Natural killer cell (primary cell): ENCODE measurements at regions not wholly inside any gene's neighbourhood (a gene's known extent, or its start where the extent isn't known, plus 50 kb on each side); places are given as distances from the start of the nearest gene placed in this dataset.

Source experiments
- ATAC-seq, 3 donors: fragments of 150-1000 bp in 2 of 3; fragments of 200-7000 bp in 1 of 3; cut with Tn5 transposase; 1 replicate in 1 of 3; 2 replicates in 2 of 3; pipeline ENCODE4 v1.10.0; 2021; ENCODE audit warnings: mild to moderate bottlenecking in 2 of 3, moderate library complexity in 2 of 3
- DNase-seq, 2 donors: peaks; one replicate each; pipeline versions ENCODE4 v3.0.0 to v3.0.0-alpha.2; 2013 to 2021; ENCODE audit warnings: mixed read lengths in 1 of 2
- H3K27ac ChIP-seq: one replicate; pipeline ENCODE4 v1.5.1; 2013; ENCODE audit warnings: mild to moderate bottlenecking, low read length
- H3K27me3 ChIP-seq: one replicate; pipeline ENCODE4 v1.6.1; 2013; ENCODE audit warnings: low read length; ENCODE audit not compliant: control insufficient read depth, insufficient read depth
- H3K36me3 ChIP-seq: one replicate; pipeline ENCODE4 v1.6.1; 2013; ENCODE audit warnings: low read length; ENCODE audit not compliant: control insufficient read depth, insufficient read depth
- H3K4me1 ChIP-seq: one replicate; pipeline ENCODE4 v1.6.1; 2013; ENCODE audit warnings: low read length; ENCODE audit not compliant: control insufficient read depth, insufficient read depth
- H3K4me3 ChIP-seq: one replicate; pipeline ENCODE4 v1.5.1; 2013; ENCODE audit warnings: low read length
- H3K9me3 ChIP-seq: one replicate; pipeline ENCODE4 v1.6.1; 2013; ENCODE audit warnings: low read length; ENCODE audit not compliant: control insufficient read depth, insufficient read depth
- H3K27ac Mint-ChIP-seq, 2 donors: one replicate each; pipeline ENCODE4 v1.8.0; 2022; ENCODE audit warnings: mild to moderate bottlenecking in 2 of 2, mixed read lengths in 2 of 2, moderate library complexity in 1 of 2
- H3K27me3 Mint-ChIP-seq, 2 donors: one replicate each; pipeline ENCODE4 v1.8.0; 2022; ENCODE audit warnings: low read depth in 2 of 2, mixed read lengths in 2 of 2
- H3K36me3 Mint-ChIP-seq: one replicate; pipeline ENCODE4 v1.8.0; 2022; ENCODE audit warnings: mixed read lengths
- H3K4me1 Mint-ChIP-seq, 2 donors: one replicate each; pipeline ENCODE4 v1.8.0; 2022; ENCODE audit warnings: mixed read lengths in 2 of 2
- H3K4me3 Mint-ChIP-seq: one replicate; pipeline ENCODE4 v1.8.0; 2022; ENCODE audit warnings: mild to moderate bottlenecking, moderate library complexity, mixed read lengths
- H3K9me3 Mint-ChIP-seq, 2 donors: one replicate each; pipeline ENCODE4 v1.8.0; 2022; ENCODE audit warnings: mixed read lengths in 2 of 2
- CTCF ChIP-seq: fragments of 200-600 bp; IDR thresholded peaks from one replicate; pipeline ENCODE4 v1.8.0; 2022; ENCODE audit warnings: antibody characterized with exemption
- WGBS: methylation state at CpG from one replicate; pipeline ENCODE4 v1.1.7; 2013; ENCODE audit warnings: missing lambda C conversion rate; ENCODE audit not compliant: insufficient coverage; 5-methylcytosine and 5-hydroxymethylcytosine counted together
- intact Hi-C: fragments of 100-400 bp; cut with micrococcal nuclease; formaldehyde crosslinking; loops from one replicate; pipeline ENCODE4 v1.14.2; 2022

DNA sequence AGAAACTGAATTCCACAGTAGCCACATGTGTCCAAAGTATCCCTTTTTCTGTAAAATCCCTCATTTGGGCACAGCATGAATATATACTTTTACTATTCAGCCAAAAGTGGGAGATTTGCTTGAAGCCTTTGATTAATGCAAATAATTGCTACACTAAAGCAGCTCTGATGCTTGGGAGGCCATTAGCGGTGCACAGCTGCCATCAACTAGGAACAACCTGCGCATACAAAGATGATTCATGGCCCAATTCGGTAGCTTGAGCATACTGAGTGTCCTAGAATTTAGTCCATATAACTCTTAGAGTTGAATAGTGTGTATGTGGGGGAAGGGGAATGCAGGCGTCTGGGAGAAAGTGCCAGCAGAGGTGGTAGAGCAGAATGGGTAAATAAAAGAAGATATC, 277.0 kb upstream of the RMST start:
- Histone ChIP-seq H3K4me3 (no peak overlapping the region), H3K27ac (no peak overlapping the region), H3K36me3 (no peaks in the 10 kb centered on the region), H3K9me3 (no peaks in the 10 kb centered on the region), H3K4me1 (no peaks in the 10 kb centered on the region), H3K27me3 (no peaks in the 10 kb centered on the region)
- H3K27ac Mint-ChIP-seq = no peak overlapping the region
- intact Hi-C loops = no loop called here
- ATAC-seq (no peak), DNase-seq (no peak)
- H3K9me3 Mint-ChIP-seq = peaks cover 0 to 4% of the 10 kb centered on the region in 2 donors
- H3K4me3 Mint-ChIP-seq = no peak overlapping the region
- no peaks in the 10 kb centered on the region for H3K36me3 Mint-ChIP-seq
- peaks cover 0 to 2% of the 10 kb centered on the region in 2 donors for H3K27me3 Mint-ChIP-seq
- TF ChIP-seq CTCF = no peak
- H3K4me1 Mint-ChIP-seq = no peaks in the 10 kb centered on the region
- 89% methylated on average over 4 of the region's 4 CpGs for WGBS

DNA sequence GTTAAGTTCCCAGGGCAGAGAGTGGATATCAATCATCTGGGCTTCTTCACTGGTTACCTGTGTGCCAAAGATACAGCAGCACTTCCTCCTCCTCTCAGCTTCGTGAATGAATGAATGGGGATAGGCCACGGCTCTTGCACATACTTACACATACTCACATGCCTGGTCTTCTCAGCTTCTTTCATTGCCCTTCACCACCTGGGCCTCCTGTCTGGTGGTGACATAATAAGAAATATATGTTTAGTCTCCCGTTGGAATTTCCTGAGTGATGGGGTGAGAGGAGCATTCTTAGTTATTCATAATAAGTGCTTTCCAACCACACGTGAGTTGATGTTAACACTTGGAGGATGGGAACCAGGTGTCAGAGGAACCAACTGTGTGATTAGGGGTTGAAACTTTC, 268.1 kb upstream of the RMST start:
- ATAC-seq = no peak
- 81% methylated on average over 3 of the region's 4 CpGs for WGBS
- H3K27ac Mint-ChIP-seq = no peak overlapping the region

GRCh38 chr12:97200181-97200580, 262.4 kb upstream of the RMST start:
- Histone ChIP-seq H3K27ac (no peak overlapping the region), H3K36me3 (no peaks in the 10 kb centered on the region), H3K9me3 (peaks cover 6% of the 10 kb centered on the region), H3K4me3 (no peak overlapping the region), H3K27me3 (no peaks in the 10 kb centered on the region), H3K4me1 (no peaks in the 10 kb centered on the region)
- no peak for DNase-seq
- no peak overlapping the region for H3K27ac Mint-ChIP-seq
- intact Hi-C loops = no loop called here
- H3K9me3 Mint-ChIP-seq = peaks cover 0 to 6% of the 10 kb centered on the region in 2 donors
- H3K36me3 Mint-ChIP-seq = no peaks in the 10 kb centered on the region
- no peak overlapping the region for H3K4me3 Mint-ChIP-seq
- ATAC-seq = no peak
- no peaks in the 10 kb centered on the region for H3K4me1 Mint-ChIP-seq
- no peaks in the 10 kb centered on the region for H3K27me3 Mint-ChIP-seq
- no peak for TF ChIP-seq CTCF
- WGBS = 82% methylated on average over 5 of the region's 5 CpGs

More for the DNA sequence above, 268.1 kb upstream of the RMST start:
- Mint-ChIP-seq H3K27me3 (peaks cover 0 to 2% of the 10 kb centered on the region in 2 donors), H3K4me1 (no peaks in the 10 kb centered on the region), H3K4me3 (no peak overlapping the region), H3K9me3 (peaks cover 2 to 6% of the 10 kb centered on the region in 2 donors), H3K36me3 (no peaks in the 10 kb centered on the region)
- DNase-seq = no peak
- Histone ChIP-seq H3K4me3 (no peak overlapping the region), H3K9me3 (no peaks in the 10 kb centered on the region), H3K27me3 (no peaks in the 10 kb centered on the region), H3K4me1 (no peaks in the 10 kb centered on the region), H3K36me3 (no peaks in the 10 kb centered on the region), H3K27ac (no peak overlapping the region)
- no peak for TF ChIP-seq CTCF
- intact Hi-C loops = no loop called here

DNA sequence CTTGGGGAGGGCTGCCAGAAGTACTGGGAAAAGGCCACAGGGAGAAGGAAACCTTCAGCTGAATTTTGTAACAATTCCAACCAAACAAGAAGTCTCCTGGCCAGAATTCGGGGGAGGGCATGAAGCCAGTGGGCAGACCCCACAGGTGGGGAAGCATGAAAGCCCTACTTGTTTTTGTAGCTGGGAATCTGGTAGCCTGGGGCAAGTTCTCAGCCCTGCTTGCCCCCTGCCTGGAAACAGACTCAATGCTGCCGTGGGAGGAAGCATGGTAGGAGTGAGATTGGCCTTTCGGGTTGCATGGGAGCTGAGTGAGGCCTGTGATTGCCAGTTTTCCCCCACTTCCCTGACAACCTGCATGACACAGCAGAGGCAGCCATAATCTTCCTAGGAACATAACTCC, 259.2 kb upstream of the RMST start:
- intact Hi-C loops = no loop called here
- ATAC-seq = no peak
- WGBS = 82% methylated on average over 3 of the region's 3 CpGs

More for the DNA sequence above, 259.2 kb upstream of the RMST start:
- Histone ChIP-seq H3K27ac (no peak overlapping the region), H3K4me3 (no peak overlapping the region), H3K27me3 (no peaks in the 10 kb centered on the region), H3K9me3 (peaks cover 6% of the 10 kb centered on the region), H3K36me3 (no peaks in the 10 kb centered on the region), H3K4me1 (no peaks in the 10 kb centered on the region)
- no peak for DNase-seq
- peaks cover 2 to 9% of the 10 kb centered on the region in 2 donors for H3K9me3 Mint-ChIP-seq
- TF ChIP-seq CTCF = no peak
- H3K27ac Mint-ChIP-seq = no peak overlapping the region
- no peaks in the 10 kb centered on the region for H3K36me3 Mint-ChIP-seq
- H3K4me3 Mint-ChIP-seq = no peak overlapping the region
- H3K4me1 Mint-ChIP-seq = no peaks in the 10 kb centered on the region
- H3K27me3 Mint-ChIP-seq = no peaks in the 10 kb centered on the region
